ENCODE measurements at regions not wholly inside any gene's neighbourhood (a gene's known extent, or its start where the extent isn't known, plus 50 kb on each side); places are given as distances from the start of the nearest gene placed in this dataset.

- no peak for DNase-seq (ENCODE audit: low spot score)
Measured at GRCh38 chr2:20523073-20523798, 76.4 kb downstream of the RHOB start.

- DNase-seq (ENCODE audit: low spot score), result no peak
Measured at GRCh38 chr2:20523799-20524187, 76.9 kb downstream of the RHOB start.

GRCh38 chr2:20524412-20525040 is 77.7 kb downstream of the RHOB start:
- DNase-seq (ENCODE audit: low spot score), result no peak

GRCh38 chr2:20525041-20526035 is 78.5 kb downstream of the RHOB start:
- DNase-seq (ENCODE audit: low spot score), result peak; percentile 52

GRCh38 chr2:20526160-20526559 is 79.3 kb downstream of the RHOB start:
- DNase-seq (ENCODE audit: low spot score), result no peak

GRCh38 chr2:20526708-20527107 is 79.8 kb downstream of the RHOB start:
- DNase-seq (ENCODE audit: low spot score), result no peak

GRCh38 chr2:20528713-20529112 is 81.8 kb downstream of the RHOB start:
- no peak for DNase-seq (ENCODE audit: low spot score)

GRCh38 chr2:20530520-20530919 is 83.6 kb downstream of the RHOB start:
- no peak for DNase-seq (ENCODE audit: low spot score)

GRCh38 chr2:20531633-20532262 is 84.9 kb downstream of the RHOB start:
- DNase-seq (ENCODE audit: low spot score), result no peak

- DNase-seq (ENCODE audit: low spot score), result no peak
Measured at GRCh38 chr2:20532634-20533437, 86.0 kb downstream of the RHOB start.

GRCh38 chr2:20533993-20534622 is 87.2 kb downstream of the RHOB start:
- DNase-seq (ENCODE audit: low spot score), result no peak

GRCh38 chr2:20534913-20535801 is 88.3 kb downstream of the RHOB start:
- no peak for DNase-seq (ENCODE audit: low spot score)

- DNase-seq (ENCODE audit: low spot score), result no peak
Measured at GRCh38 chr2:20536619-20537422, 89.9 kb downstream of the RHOB start.

- no peak for DNase-seq (ENCODE audit: low spot score)
Measured at GRCh38 chr2:20537423-20538307, 90.8 kb downstream of the RHOB start.

- no peak for DNase-seq (ENCODE audit: low spot score)
Measured at GRCh38 chr2:20538308-20539132, 91.6 kb downstream of the RHOB start.

GRCh38 chr2:20539133-20539719 is 92.4 kb downstream of the RHOB start:
- DNase-seq (ENCODE audit: low spot score), result peak; percentile 34

Measured in AG20443 (cell line).